Amygdala (tissue), 56 donors: ENCODE measurements at regions not wholly inside any gene's neighbourhood (a gene's known extent, or its start where the extent isn't known, plus 50 kb on each side); places are given as distances from the start of the nearest gene placed in this dataset.
A peak's percentile ranks its signal among the peaks of the same experiment; 100 is the strongest.

ENCODE experiments used
- DNase-seq, 56 donors: peaks; one replicate each; lab custom pipeline; 2025; lab: John Stamatoyannopoulos, UW

DNA sequence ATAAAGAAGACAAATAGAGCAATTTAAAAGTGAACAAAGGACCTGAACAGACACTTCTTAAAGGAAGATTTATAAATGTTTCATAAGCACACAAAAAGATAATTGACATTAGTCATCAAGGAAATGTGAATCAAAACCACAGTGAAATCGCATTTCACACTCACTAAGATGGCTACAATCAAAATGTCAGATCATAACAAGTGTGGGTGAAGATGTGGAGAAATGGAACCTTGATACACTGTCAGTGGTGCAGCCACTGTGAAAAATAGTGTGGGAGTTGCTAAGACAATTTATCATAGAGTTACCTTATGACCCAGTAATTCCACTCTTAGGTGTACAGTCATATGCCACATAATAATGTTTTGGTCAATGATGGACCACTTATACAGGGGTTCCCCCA is 54.5 kb upstream of the HTR4 start:
- no peak for DNase-seq

GRCh38 chr5:148711961-148712360 is 57.6 kb upstream of the HTR4 start:
- no peak for DNase-seq

- DNase-seq: no peak
These were observed 59.6 kb upstream of the HTR4 start for GRCh38 chr5:148713735-148714508.

- no peak for DNase-seq
These were observed 62.4 kb upstream of the HTR4 start for GRCh38 chr5:148716716-148717115.

DNA sequence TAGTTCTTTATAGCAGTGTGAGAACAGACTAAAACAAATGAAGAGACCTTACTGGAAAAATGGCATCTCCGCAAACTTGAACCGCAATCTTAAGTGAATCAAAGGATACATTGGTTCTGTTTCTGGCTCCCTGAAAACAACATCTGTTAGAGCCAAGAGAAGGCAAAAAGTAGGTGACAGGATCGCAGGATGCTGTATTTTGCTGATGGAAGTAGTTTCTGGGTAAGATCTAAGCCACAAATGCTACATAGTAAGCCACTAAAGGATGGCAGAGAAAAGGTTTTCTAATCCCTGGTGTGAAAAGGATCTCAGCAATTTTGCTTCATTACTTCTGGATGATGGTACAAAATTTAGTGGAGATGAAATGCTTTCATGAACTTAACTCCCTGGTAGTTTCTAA is 63.3 kb upstream of the HTR4 start:
- no peak for DNase-seq

DNA sequence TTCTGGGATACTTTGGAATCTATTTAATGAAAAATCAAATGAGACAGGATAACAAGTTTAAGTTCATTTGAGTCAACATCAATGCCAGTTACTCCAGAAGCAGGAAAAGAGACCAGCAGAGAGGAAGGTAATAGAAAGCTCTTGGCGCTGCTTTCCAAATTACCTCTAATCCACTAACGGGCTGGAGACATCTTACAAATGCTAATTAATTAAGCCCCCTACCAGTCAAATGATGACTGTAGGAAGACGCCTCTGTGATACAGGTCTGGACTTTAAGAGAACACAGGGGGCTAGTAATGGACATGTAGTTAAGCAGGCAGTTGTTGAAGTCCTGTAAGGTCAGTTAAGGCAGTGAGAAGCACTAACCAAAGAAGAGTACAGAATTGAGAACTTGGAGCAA is 65.3 kb upstream of the HTR4 start:
- DNase-seq: no peak

DNA sequence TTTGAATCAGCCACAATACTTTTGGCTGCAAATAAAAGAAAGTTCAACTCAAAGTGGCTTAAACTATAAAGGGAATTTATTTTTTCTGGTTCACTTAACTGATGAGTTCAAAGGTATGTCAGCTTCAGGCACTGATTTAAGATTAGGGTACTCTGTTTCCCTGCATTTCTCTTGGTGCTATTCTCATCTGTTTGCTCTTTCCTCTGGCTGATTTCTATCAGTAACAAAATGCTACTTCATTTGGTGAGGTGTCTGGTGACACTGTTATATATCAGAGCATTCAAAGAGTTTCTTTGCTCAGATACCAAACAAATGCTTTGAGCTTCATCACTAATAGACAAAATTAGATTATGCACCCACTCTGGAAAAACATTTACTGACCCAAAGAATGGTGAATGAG is 65.9 kb upstream of the HTR4 start:
- DNase-seq: no peak

DNA sequence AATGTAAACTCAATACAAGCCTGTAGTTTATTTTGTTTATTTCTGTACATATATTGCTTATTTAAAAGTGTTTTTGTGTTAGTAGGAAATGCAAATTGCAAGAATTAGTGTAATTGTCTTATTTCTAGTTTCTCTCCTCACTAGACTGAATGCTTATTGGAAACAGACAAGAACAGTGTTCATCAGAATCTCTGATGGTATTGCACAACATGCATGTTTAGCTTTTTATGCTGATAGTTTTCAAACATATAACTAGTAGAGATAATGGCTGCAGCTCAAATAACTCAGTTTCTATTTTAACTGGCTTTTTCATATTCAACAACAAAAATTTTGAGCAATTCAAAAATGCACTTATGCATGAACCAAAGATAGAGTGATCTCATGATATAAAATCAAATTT is 68.8 kb upstream of the HTR4 start:
- DNase-seq: no peak

GRCh38 chr5:148725675-148726074 is 71.3 kb upstream of the HTR4 start:
- no peak for DNase-seq

- no peak for DNase-seq
These were observed 74.9 kb upstream of the HTR4 start for GRCh38 chr5:148729182-148729581.

GRCh38 chr5:148730270-148730669 is 75.9 kb upstream of the HTR4 start:
- no peak for DNase-seq

GRCh38 chr5:148730942-148731898 is 76.9 kb upstream of the HTR4 start:
- peak in 46 of 56 donors; percentile 2 to 90 (median 41) for DNase-seq

GRCh38 chr5:148732692-148733091 is 78.4 kb upstream of the HTR4 start:
- DNase-seq: no peak

DNA sequence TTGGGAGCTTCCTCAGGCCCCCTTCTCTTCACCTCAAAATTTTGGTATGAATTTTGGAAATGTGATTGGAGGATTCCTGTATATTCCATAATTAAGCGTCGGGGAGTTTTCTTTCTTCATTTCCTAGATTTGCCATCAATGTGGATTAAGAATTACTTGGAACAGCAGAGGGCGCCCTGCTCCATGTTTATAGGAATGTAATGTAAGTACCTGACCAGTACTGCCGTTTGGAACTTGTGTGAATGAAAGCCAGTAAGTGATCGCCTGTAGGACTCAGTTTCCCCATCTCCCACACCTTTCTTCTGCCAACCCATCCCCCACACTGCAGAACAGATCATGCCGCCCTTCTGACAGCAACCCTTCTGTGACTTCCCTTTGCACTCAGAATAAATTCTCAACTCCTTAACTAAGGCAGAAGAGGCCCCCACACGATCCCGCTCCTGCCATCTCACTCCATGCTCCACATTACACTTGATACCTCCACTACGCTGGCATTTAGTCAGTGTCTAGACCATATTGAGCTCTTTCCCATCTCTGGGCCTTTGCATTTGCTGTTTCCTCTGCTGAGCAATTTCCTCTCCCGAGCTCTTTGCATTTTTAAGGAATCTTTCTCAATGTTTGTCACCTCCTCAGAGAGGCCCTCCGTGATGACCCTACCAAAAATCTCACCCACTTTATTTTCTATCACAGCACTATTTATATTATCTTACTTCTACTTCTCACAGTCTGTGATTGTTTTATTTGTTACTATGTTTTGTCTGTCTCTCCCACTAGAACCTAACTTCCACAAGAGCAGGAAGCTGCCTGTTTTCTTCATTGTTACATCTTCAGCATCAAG is 79.5 kb upstream of the HTR4 start:
- peak in 46 of 56 donors; percentile 4 to 95 (median 44) for DNase-seq

DNA sequence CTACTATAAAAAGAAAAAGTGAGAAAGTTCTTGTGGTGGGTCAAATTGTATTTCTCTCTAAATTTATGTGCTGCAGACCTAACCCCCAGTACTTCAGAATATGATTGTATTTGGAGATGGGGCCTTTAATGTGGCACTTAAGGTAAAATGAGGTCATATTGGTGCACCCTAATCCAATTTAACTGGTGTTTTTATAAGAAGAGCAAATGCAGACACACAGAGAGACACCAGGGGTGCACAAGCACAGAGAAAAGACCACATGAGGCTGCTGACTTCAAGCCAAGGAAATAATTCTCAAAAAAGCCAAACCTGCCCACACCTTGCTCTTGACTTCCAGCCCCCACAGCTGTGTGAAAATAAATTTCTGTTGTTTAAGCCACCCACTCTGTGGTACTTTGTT is 80.2 kb upstream of the HTR4 start:
- no peak for DNase-seq

- no peak for DNase-seq
These were observed 81.0 kb upstream of the HTR4 start for GRCh38 chr5:148735301-148735835.

- DNase-seq: no peak
These were observed 84.7 kb upstream of the HTR4 start for GRCh38 chr5:148739023-148739422.

DNA sequence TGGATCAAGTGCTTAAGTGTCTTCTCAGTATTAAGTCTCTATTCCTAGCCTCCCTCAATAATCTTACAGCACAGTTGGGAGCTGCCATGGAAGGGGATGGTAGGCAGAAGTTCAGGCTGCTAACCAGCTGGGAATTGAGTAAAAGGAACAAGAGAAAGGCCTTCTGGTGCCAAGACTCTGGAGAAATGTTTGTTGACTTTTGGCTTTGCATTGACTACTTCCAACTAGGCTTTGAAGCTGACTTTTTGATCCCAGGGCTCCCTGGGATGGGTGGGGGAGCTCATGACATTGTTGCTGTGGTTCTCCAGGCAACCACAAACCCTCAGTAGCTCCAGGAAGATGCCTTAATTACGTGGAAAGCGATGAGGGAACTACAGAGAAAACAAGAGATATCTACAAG is 85.2 kb upstream of the HTR4 start:
- DNase-seq: no peak

DNA sequence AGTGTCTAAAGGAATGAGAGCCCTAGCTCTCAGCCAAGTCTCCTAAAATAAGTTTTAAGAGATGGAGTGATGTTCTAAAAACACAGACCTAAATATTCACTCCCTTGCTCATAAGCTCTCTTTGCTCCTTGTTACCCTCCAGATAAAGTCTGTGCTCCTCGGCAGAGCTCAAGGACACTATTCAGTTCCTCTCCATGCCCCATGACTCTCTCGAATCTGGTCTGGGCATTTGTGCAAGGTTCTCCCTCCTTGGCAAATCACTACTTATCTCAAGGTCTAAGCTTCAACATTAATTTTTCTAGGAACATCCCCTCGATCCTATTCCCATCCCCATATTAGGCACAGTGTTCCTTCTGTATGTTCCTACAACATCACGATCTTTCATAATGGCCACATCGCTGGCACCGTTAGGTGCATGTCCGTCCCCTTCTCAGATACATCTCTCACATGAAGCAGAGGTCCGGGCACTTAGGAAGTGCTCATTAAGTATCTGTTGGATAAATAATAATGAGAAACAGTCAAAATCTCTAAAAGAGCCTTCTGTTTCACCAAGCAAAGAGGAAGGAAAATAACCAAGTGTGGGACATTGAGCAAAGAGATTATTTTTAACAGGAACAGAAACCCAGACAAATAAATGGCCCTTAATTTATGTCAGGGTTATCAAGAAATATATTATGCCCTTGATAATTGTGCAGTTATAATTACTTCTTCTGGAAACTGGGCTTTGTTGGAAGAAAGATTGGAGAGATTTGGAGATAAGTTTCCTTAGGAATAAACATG is 85.9 kb upstream of the HTR4 start:
- DNase-seq: peak in 1 of 56 donors; percentile 2
